Sigmoid colon (tissue), 6 donors: ENCODE measurements at regions not wholly inside any gene's neighbourhood (a gene's known extent, or its start where the extent isn't known, plus 50 kb on each side); places are given as distances from the start of the nearest gene placed in this dataset.
A peak's percentile ranks its signal among the peaks of the same experiment; 100 is the strongest.

ENCODE experiments used
- DNase-seq: peaks from one replicate; pipeline ENCODE4 v3.0.0-alpha.2; 2019
- H3K27ac ChIP-seq, 4 donors: fragments of 200-600 bp; sonication (generic); one replicate each; pipeline ENCODE4 v1.5.1; 2016 to 2019; ENCODE audit warnings: mild to moderate bottlenecking in 1 of 4
- H3K27me3 ChIP-seq, 3 donors: fragments of 200-600 bp; sonication (generic); one replicate each; pipeline ENCODE4 v1.5.1; 2019; ENCODE audit warnings: mild to moderate bottlenecking in 1 of 3
- H3K36me3 ChIP-seq, 4 donors: fragments of 200-600 bp; sonication (generic); one replicate each; pipeline ENCODE4 v1.5.1; 2016 to 2019
- H3K4me1 ChIP-seq, 4 donors: fragments of 200-600 bp; sonication (generic); one replicate each; pipeline ENCODE4 v1.5.1; 2017 to 2019
- H3K4me3 ChIP-seq, 4 donors: fragments of 200-600 bp; sonication (generic); one replicate each; pipeline ENCODE4 v1.5.1; 2017 to 2019; ENCODE audit warnings: mild to moderate bottlenecking in 2 of 4, moderate library complexity in 1 of 4
- H3K9me3 ChIP-seq, 4 donors: fragments of 200-600 bp in 3 of 4; sonication (generic) in 3 of 4; one replicate each; pipeline versions ENCODE4 v1.5.1 to v1.6.1; 2013 to 2019
- EP300 ChIP-seq, 4 donors: sonication (generic); formaldehyde crosslinking; IDR thresholded peaks; one replicate each; pipeline ENCODE4 v1.6.1; 2017; ENCODE audit warnings: antibody characterized with exemption in 4 of 4
- POLR2A ChIP-seq, 2 donors: fragments of 450-650 bp; IDR thresholded peaks; one replicate each; pipeline ENCODE4 v1.6.1; 2016; ENCODE audit warnings: antibody characterized with exemption in 2 of 2, mild to moderate bottlenecking in 2 of 2, moderate library complexity in 2 of 2
- POLR2AphosphoS5 ChIP-seq, 4 donors: sonication (generic); formaldehyde crosslinking; IDR thresholded peaks; one replicate each; pipeline ENCODE4 v1.6.1; 2017; ENCODE audit warnings: antibody characterized with exemption in 4 of 4
- WGBS, 2 donors: extraction: QIAGEN DNeasy Blood & Tissue Kit; methylation state at CpG; one replicate each; pipeline ENCODE4 v1.1.7; 2013; 5-methylcytosine and 5-hydroxymethylcytosine counted together
- intact Hi-C: fragments of 100-400 bp; cut with DNase I; formaldehyde crosslinking; loops from one replicate; pipeline ENCODE4 v1.15.1; 2023
- TF ChIP-seq, protein P1 (sequence below), 4 experiments: fragments of 450-650 bp in 3 of 4; fragments of 200-600 bp in 1 of 4; IDR thresholded peaks; one replicate each; pipeline ENCODE4 v1.5.1; 2016 to 2019; ENCODE audit warnings: antibody characterized with exemption in 4 of 4, mild to moderate bottlenecking in 3 of 4, moderate library complexity in 2 of 4
- donor health status: healthy with polysubstance abuse.
- donor health status: healthy.

DNA sequence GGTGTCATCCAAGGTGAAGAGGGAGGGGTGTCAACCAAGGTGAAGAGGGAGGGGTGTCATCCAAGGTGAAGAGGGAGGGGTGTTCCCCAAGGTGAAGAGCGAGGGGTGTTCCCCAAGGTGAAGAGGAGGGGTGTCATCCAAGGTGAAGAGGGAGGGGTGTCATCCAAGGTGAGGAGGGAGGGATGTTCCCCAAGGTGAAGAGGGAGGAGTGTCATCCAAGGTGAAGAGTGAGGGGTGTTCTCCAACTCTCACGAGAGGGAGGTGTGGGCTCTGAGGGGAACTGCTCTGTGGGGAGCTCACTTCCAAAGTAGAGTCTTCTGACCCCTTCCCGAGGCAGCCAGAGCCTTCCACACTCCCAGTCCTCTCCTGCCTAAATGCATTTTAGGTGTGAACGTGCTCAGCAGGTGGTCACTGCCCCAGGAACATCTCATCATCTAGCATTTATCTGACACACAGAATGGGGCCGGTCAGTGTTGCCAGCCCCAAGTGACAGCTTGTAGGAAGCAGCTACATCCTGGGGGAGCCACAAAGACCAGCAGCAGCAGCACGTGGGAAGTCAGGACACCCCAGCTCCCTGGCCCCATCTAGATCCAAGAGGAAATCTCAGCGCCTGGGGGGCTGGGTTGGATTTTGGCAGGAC, 323.8 kb downstream of the GLRX3 start:
- H3K4me3 ChIP-seq = no peak overlapping the region
- no peaks in the 10 kb centered on the region for H3K27me3 ChIP-seq
- no peaks in the 10 kb centered on the region for H3K9me3 ChIP-seq
- no peaks in the 10 kb centered on the region for H3K36me3 ChIP-seq
- TF ChIP-seq POLR2AphosphoS5 (IDR thresholded peaks at IDR 0.05) = no peak
- TF ChIP-seq, protein P1, sequence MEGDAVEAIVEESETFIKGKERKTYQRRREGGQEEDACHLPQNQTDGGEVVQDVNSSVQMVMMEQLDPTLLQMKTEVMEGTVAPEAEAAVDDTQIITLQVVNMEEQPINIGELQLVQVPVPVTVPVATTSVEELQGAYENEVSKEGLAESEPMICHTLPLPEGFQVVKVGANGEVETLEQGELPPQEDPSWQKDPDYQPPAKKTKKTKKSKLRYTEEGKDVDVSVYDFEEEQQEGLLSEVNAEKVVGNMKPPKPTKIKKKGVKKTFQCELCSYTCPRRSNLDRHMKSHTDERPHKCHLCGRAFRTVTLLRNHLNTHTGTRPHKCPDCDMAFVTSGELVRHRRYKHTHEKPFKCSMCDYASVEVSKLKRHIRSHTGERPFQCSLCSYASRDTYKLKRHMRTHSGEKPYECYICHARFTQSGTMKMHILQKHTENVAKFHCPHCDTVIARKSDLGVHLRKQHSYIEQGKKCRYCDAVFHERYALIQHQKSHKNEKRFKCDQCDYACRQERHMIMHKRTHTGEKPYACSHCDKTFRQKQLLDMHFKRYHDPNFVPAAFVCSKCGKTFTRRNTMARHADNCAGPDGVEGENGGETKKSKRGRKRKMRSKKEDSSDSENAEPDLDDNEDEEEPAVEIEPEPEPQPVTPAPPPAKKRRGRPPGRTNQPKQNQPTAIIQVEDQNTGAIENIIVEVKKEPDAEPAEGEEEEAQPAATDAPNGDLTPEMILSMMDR (IDR thresholded peaks at IDR 0.05) = no peak
- intact Hi-C loops = no loop called here
- no peak overlapping the region for H3K27ac ChIP-seq
- 68% methylated on average over 7 of the region's 7 CpGs for WGBS, 2 donors
- DNase-seq = peak; percentile 43
- H3K4me1 ChIP-seq = no peaks in the 10 kb centered on the region

DNA sequence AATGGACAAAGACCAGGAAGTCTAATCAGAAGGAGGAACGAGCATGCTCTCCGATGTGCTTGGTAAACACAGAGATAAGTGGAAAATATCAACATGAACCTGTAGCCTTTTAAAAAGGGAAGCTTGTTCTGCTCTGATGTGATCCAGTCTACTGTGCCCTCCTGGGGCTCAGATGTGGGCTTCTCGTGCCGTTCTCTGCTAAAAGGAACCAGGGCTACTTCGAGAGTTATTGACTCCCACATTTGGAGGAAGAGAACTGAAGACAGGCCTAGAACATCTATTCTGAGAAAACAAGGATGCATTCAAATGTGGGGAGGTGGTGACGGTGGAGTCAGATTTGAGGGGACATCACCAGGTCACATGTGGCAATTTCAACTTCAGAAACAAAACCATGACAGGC, 325.4 kb downstream of the GLRX3 start:
- H3K27me3 ChIP-seq = no peaks in the 10 kb centered on the region
- TF ChIP-seq POLR2A (IDR thresholded peaks at IDR 0.05) (no peak), POLR2AphosphoS5 (IDR thresholded peaks at IDR 0.05) (no peak), EP300 (IDR thresholded peaks at IDR 0.05) (no peak)
- TF ChIP-seq, protein P1 (IDR thresholded peaks at IDR 0.05) = no peak
- H3K4me3 ChIP-seq = no peak overlapping the region
- intact Hi-C loops = no loop called here
- no peak overlapping the region for H3K27ac ChIP-seq
- 77 to 78% methylated on average over 6 of the region's 6 CpGs for WGBS, 2 donors
- H3K4me1 ChIP-seq = no peaks in the 10 kb centered on the region
- H3K36me3 ChIP-seq = no peaks in the 10 kb centered on the region
- no peak for DNase-seq
- no peaks in the 10 kb centered on the region for H3K9me3 ChIP-seq

DNA sequence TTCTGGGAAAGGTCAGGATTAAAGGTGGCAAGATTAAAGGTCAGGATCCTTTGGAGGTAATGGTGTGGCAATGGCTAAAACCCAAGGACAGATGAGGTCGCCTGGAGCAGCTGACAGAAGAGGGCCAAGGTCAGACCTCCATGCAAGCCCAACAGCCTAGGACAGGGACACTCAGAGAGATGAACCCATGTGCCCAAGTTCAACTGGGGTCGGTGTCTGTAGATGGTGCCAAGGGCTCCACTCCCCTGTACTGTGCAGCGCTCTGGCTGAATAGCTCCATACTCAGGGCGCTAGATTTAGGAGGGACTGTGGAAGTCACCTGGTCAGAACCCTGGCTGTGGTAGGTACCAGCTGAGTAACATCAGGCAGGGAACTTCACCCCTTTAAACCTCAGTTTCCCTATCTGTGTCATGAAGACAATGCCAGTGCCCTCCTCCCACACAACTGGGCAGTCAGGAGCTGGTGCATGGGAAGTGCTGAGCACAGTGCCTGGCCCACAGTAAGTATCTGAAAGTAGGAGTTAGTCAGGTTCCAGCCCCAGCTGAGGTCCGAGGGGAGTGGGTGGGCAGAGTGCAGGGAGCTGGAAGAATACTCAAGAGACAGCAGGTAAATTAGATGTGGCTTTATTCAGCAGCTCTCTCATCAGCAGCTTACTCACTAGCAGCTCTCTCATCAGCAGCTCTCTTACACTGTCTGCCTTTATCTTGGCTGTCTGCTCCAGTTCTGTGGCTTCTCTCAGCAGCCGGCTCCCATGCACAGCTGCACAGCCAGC, 327.1 kb downstream of the GLRX3 start:
- peak; percentile 57 for DNase-seq
- WGBS, 2 donors = 76 to 82% methylated on average over 6 of the region's 6 CpGs
- Histone ChIP-seq H3K4me1 (no peaks in the 10 kb centered on the region), H3K9me3 (no peaks in the 10 kb centered on the region), H3K4me3 (no peak overlapping the region), H3K27ac (no peak overlapping the region), H3K27me3 (no peaks in the 10 kb centered on the region), H3K36me3 (no peaks in the 10 kb centered on the region)
- TF ChIP-seq EP300 (IDR thresholded peaks at IDR 0.05) = no peak
- TF ChIP-seq POLR2AphosphoS5 (IDR thresholded peaks at IDR 0.05) = no peak
- no peak for TF ChIP-seq POLR2A (IDR thresholded peaks at IDR 0.05)
- TF ChIP-seq, protein P1 (IDR thresholded peaks at IDR 0.05) = no peak
- intact Hi-C loops = no loop called here

DNA sequence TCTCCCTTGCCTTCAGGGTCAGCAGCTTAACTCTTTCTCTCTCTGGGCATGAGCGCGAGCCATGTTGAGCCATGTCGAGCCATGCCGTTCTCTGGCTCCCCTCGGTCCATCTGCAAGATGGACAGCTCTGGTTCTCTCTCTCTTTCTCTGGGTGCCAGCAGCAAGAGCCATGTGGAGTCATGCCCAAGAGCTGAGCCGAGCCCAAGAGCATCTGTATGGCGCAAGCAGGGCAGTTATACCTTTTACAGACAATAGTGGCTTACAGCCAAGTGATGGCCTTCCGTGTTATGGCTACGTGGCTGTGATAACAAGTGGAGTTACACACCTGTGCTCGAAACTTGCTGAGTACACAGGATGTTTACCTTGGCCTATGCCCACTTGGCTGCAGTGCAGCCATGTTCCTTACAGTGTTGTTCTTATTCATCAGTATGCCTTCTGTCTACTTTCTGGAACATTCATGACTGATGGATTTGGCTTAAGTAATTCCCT, 327.7 kb downstream of the GLRX3 start:
- H3K9me3 ChIP-seq = no peaks in the 10 kb centered on the region
- no peaks in the 10 kb centered on the region for H3K36me3 ChIP-seq
- TF ChIP-seq POLR2AphosphoS5 (IDR thresholded peaks at IDR 0.05) (no peak), POLR2A (IDR thresholded peaks at IDR 0.05) (no peak), EP300 (IDR thresholded peaks at IDR 0.05) (no peak)
- TF ChIP-seq, protein P1 (IDR thresholded peaks at IDR 0.05) = no peak
- DNase-seq = peak; percentile 48
- H3K27ac ChIP-seq = no peak overlapping the region
- intact Hi-C loops = no loop called here
- WGBS, 2 donors = 67 to 87% methylated on average over 10 of the region's 10 CpGs
- H3K27me3 ChIP-seq = no peaks in the 10 kb centered on the region
- H3K4me3 ChIP-seq = no peak overlapping the region
- no peaks in the 10 kb centered on the region for H3K4me1 ChIP-seq
